ENCODE measurements at regions not wholly inside any gene's neighbourhood (a gene's known extent, or its start where the extent isn't known, plus 50 kb on each side); places are given as distances from the start of the nearest gene placed in this dataset.
"Not testable (repeated sequence)": the region's sequence is repeated elsewhere in the genome, so short reads cannot be mapped to it uniquely, and the experiment has no call there.

GRCh38 chr4:31797052-31797451 lies 1076.9 kb downstream of the PCDH7 start:
- not testable (repeated sequence) for TF ChIP-seq POLR2A (IDR thresholded peaks at IDR 0.05; ENCODE audit: low read length); GATA1 (IDR thresholded peaks at IDR 0.05; ENCODE audit: low read depth, low read length)
